ENCODE measurements at regions not wholly inside any gene's neighbourhood (a gene's known extent, or its start where the extent isn't known, plus 50 kb on each side); places are given as distances from the start of the nearest gene placed in this dataset.

DNA sequence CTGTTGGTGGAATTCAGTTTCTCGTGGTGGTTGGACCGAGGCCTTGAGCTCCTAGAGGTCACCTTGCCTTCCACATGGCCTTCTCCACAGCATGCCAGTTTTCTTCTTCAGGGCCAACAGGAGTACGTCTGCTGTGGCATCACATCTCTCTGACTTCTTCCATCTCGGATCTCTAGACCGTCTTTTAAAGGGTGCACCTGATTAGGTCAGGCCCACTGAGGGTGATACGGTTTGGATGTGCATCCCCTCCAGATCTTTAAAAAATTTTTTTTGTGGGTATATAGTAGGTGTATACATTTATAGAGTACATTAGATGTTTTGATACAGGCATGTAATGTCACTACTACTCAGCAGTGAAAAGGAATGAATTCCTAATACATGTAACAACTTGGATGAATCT, 58.3 kb upstream of the BRD7 start:
- FAIRE-seq (no peak), DNase-seq (ENCODE audit: low spot score in 2 of 2) (no peak)

DNA sequence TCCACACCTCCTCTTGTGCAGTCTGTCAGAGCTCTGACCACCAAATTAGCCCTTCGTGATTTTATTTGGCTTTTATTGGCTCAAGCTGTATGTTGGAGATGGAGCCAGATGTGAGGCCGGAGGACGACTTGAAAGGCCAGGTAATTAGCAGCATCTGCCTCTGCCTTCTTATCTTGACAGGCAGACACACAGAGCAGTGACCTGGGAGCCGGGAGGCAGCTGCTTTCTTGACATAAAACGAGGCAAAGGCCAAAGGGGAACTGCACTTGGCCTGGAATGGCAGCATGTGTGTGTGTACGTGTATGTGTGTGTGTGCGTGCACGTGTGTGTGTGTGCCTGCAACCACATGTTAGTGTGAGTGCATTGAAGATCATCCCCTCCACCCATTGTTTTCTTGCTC, 56.9 kb upstream of the BRD7 start:
- DNase-seq (ENCODE audit: low spot score in 2 of 2): no peak
- no peak for FAIRE-seq

DNA sequence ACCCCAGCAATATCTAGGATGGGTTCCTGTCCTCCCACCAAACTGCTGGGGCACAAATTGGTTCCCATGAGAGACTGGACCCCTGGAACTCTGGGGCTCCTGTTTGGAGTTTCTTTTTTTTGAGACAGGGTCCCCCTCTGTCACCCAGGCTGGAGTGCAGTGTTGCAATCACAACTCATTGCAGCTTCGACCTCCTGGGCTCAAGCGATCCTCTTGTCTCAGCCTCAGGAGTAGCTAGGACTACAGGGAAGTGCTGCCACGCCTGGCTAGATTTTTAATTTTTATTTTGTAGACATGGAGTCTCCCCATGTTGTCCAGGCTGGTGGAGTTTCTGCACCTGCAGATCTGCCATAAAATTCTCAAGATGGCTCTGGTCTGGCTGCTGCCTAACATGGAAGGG, 56.3 kb upstream of the BRD7 start:
- no peak for DNase-seq (ENCODE audit: low spot score in 2 of 2)
- FAIRE-seq: no peak

DNA sequence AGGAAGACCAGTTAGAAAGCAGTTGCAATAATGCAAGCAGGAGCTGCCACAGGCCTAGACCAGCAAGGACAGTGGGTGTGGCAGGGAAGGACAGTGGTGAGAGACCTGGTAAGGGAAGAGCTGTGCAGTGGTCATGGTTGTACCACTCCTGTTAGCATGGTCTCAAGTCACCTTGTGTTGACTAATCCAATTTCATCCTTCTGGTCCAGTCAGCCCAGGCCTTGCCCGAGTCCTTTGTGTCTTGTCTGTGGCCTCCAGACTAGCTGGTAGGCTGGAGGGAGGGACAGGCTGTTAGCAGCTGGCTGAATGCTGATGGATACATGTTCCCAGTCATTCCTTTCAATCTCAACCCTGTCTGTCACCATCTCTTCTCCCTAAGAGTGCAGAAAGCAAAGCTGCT, 54.1 kb upstream of the BRD7 start:
- FAIRE-seq (no peak), DNase-seq (ENCODE audit: low spot score in 2 of 2) (no peak)

DNA sequence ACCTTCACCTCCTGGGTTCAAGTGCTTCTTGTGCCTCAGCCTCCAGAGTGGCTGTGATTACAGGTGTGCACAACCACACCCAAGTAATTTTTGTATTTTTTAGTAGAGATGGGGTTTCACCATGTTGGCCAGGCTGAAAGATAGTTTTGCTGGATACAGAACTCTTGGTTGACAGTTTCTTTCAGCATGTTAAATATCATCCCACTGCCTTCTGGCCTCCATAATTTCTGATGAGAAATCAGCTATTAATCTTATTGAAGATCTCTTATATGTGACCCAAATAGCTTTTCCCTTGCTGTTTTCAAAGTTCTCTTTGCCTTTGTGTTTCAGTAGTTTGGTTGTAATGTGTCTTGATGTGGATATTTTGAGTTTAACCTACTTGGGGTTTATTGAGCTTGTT, 50.3 kb upstream of the BRD7 start:
- DNase-seq (ENCODE audit: low spot score in 2 of 2) (no peak), FAIRE-seq (no peak)
